ENCODE measurements at regions not wholly inside any gene's neighbourhood (a gene's known extent, or its start where the extent isn't known, plus 50 kb on each side); places are given as distances from the start of the nearest gene placed in this dataset.

GRCh38 chr15:39400002-39400401, 180.9 kb upstream of the THBS1 start:
- CTCF ChIA-PET = interaction anchor here (2.4 kb wide), 1 partner anchor 9 kb away, joined by 8 read pairs; no protein-coding TSS in a partner anchor
- POLR2A ChIA-PET = no interaction called here
- TF ChIP-seq, protein P1, sequence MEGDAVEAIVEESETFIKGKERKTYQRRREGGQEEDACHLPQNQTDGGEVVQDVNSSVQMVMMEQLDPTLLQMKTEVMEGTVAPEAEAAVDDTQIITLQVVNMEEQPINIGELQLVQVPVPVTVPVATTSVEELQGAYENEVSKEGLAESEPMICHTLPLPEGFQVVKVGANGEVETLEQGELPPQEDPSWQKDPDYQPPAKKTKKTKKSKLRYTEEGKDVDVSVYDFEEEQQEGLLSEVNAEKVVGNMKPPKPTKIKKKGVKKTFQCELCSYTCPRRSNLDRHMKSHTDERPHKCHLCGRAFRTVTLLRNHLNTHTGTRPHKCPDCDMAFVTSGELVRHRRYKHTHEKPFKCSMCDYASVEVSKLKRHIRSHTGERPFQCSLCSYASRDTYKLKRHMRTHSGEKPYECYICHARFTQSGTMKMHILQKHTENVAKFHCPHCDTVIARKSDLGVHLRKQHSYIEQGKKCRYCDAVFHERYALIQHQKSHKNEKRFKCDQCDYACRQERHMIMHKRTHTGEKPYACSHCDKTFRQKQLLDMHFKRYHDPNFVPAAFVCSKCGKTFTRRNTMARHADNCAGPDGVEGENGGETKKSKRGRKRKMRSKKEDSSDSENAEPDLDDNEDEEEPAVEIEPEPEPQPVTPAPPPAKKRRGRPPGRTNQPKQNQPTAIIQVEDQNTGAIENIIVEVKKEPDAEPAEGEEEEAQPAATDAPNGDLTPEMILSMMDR (IDR thresholded peaks at IDR 0.05; ENCODE audit: control extremely low read depth, extremely low read depth, low read depth, missing control alignments) = no peak
- DNase-seq (ENCODE audit: extremely low spot score) = no peak

GRCh38 chr15:39400821-39401550, 179.9 kb upstream of the THBS1 start:
- CTCF ChIA-PET = interaction anchor here (2.4 kb wide), 1 partner anchor 10 kb away, joined by 8 read pairs; no protein-coding TSS in a partner anchor

GRCh38 chr15:39403640-39404117, 177.2 kb upstream of the THBS1 start:
- TF ChIP-seq, protein P1 (IDR thresholded peaks at IDR 0.05; ENCODE audit: control extremely low read depth, extremely low read depth, low read depth, missing control alignments) = no peak
- no peak for DNase-seq (ENCODE audit: extremely low spot score)
- ChIA-PET CTCF (no interaction called here), POLR2A (no interaction called here)

More at GRCh38 chr15:39400821-39401550, 179.9 kb upstream of the THBS1 start:
- POLR2A ChIA-PET = no interaction called here
- DNase-seq (ENCODE audit: extremely low spot score) = no peak
- TF ChIP-seq, protein P1 (IDR thresholded peaks at IDR 0.05; ENCODE audit: control extremely low read depth, extremely low read depth, low read depth, missing control alignments) = no peak

GRCh38 chr15:39404767-39405181, 176.1 kb upstream of the THBS1 start:
- CTCF ChIA-PET = interaction anchor here (1.1 kb wide), 1 partner anchor 10 kb away, joined by 3 read pairs; no protein-coding TSS in a partner anchor
- no peak for DNase-seq (ENCODE audit: extremely low spot score)
- POLR2A ChIA-PET = no interaction called here
- TF ChIP-seq, protein P1 (IDR thresholded peaks at IDR 0.05; ENCODE audit: control extremely low read depth, extremely low read depth, low read depth, missing control alignments) = no peak

- DNase-seq (ENCODE audit: extremely low spot score) = no peak
- TF ChIP-seq, protein P1 (IDR thresholded peaks at IDR 0.05; ENCODE audit: control extremely low read depth, extremely low read depth, low read depth, missing control alignments) = no peak
- ChIA-PET CTCF (no interaction called here), POLR2A (no interaction called here)
Measured at GRCh38 chr15:39406485-39406884, 174.4 kb upstream of the THBS1 start.

GRCh38 chr15:39407116-39407515, 173.8 kb upstream of the THBS1 start:
- ChIA-PET CTCF (no interaction called here), POLR2A (no interaction called here)
- no peak for DNase-seq (ENCODE audit: extremely low spot score)
- TF ChIP-seq, protein P1 (IDR thresholded peaks at IDR 0.05; ENCODE audit: control extremely low read depth, extremely low read depth, low read depth, missing control alignments) = no peak

Data from GM10248 (cell line).